AG04450 (cell line): ENCODE measurements at regions not wholly inside any gene's neighbourhood (a gene's known extent, or its start where the extent isn't known, plus 50 kb on each side); places are given as distances from the start of the nearest gene placed in this dataset.

Experiments
- CTCF ChIA-PET: fragments of 300-600, 350-600 bp; formaldehyde crosslinking; extraction: SDS; loops from one replicate; lab custom pipeline; 2022; ENCODE audit warnings: antibody characterized with exemption, inconsistent platforms; lab: Charles Lee
- POLR2A ChIA-PET: fragments of 350-600 bp; formaldehyde crosslinking; extraction: SDS; loops from one replicate; lab custom pipeline; 2021; ENCODE audit warnings: antibody characterized with exemption, inconsistent platforms; lab: Yijun Ruan, JAX
- DNase-seq: peaks from one replicate; pipeline ENCODE4 v3.0.0-alpha.2; 2011; ENCODE audit warnings: low read depth, low spot score
- H3K27ac ChIP-seq: one replicate; pipeline ENCODE4 v1.5.1; 2012; ENCODE audit warnings: low read depth, low read length, control low read depth
- H3K27me3 ChIP-seq: one replicate; pipeline ENCODE4 v1.6.0; 2012; ENCODE audit warnings: low read length; ENCODE audit not compliant: control insufficient read depth, insufficient read depth
- H3K4me3 ChIP-seq: 2 replicates; pipeline ENCODE4 v1.5.1; 2011; ENCODE audit warnings: mild to moderate bottlenecking, low read depth, low read length, control low read depth
- H3K9me3 ChIP-seq: 2 replicates; pipeline ENCODE4 v1.5.1; 2012; ENCODE audit warnings: low read length; ENCODE audit not compliant: control insufficient read depth, insufficient read depth
- CTCF ChIP-seq: IDR thresholded peaks from 2 replicates; pipeline ENCODE4 v1.5.1; 2011; ENCODE audit warnings: low read depth, low read length, control low read depth, inconsistent platforms

DNA sequence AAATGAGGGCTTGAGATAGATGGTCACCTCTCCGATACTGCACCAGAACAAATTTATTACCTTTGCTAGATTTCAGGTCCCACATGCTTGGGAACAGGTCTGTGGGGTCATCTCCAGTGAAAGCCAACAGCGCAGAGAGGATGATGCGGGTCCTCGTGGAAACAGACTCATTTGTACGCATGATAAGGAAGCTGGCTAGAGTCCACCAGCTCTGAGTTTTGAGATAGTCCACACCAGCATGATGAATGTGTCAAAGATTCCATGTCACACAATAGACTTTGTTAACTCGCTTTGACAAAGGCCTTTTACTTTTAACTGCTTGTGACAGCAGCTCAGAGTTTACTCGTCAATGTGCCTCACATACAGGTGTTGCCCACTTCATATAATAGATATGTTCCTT lies 105.4 kb upstream of the TBCA start:
- Histone ChIP-seq H3K27ac (no peak overlapping the region), H3K9me3 (no peaks in the 10 kb centered on the region), H3K27me3 (no peaks in the 10 kb centered on the region), H3K4me3 (no peak overlapping the region)
- ChIA-PET POLR2A (no interaction called here), CTCF (interaction anchor here (2.0 kb wide), 1 partner anchor 127 kb away, joined by 5 read pairs; no protein-coding TSS in a partner anchor)
- DNase-seq, result no peak
- no peak for TF ChIP-seq CTCF

GRCh38 chr5:77877516-77878355 lies 101.6 kb upstream of the TBCA start:
- Histone ChIP-seq H3K27ac (no peak overlapping the region), H3K27me3 (no peaks in the 10 kb centered on the region), H3K4me3 (no peak overlapping the region), H3K9me3 (no peaks in the 10 kb centered on the region; the same call in 1 of the 2 replicates)
- DNase-seq, result no peak
- POLR2A ChIA-PET, result no interaction called here
- CTCF ChIA-PET, result interaction anchor here (1.0 kb wide), 1 partner anchor 9 kb away, joined by 9 read pairs; no protein-coding TSS in a partner anchor
- no peak for TF ChIP-seq CTCF

GRCh38 chr5:77876862-77877502 lies 100.8 kb upstream of the TBCA start:
- ChIA-PET POLR2A (no interaction called here), CTCF (interaction anchor here (0.7 kb wide), 1 partner anchor 94 kb away, joined by 5 read pairs; no protein-coding TSS in a partner anchor)
- no peak for TF ChIP-seq CTCF
- no peak overlapping the region for H3K27ac ChIP-seq
- H3K4me3 ChIP-seq, result no peak overlapping the region
- DNase-seq, result no peak
- no peaks in the 10 kb centered on the region for H3K27me3 ChIP-seq
- H3K9me3 ChIP-seq, result no peaks in the 10 kb centered on the region; the same call in 1 of the 2 replicates

- POLR2A ChIA-PET, result no interaction called here
- DNase-seq, result no peak
- Histone ChIP-seq H3K9me3 (no peaks in the 10 kb centered on the region; the same call in 1 of the 2 replicates), H3K4me3 (no peak overlapping the region), H3K27me3 (no peaks in the 10 kb centered on the region), H3K27ac (no peak overlapping the region)
- CTCF ChIA-PET, result no interaction called here
- TF ChIP-seq CTCF, result no peak
Observed at GRCh38 chr5:77876316-77876715, 100.2 kb upstream of the TBCA start.

DNA sequence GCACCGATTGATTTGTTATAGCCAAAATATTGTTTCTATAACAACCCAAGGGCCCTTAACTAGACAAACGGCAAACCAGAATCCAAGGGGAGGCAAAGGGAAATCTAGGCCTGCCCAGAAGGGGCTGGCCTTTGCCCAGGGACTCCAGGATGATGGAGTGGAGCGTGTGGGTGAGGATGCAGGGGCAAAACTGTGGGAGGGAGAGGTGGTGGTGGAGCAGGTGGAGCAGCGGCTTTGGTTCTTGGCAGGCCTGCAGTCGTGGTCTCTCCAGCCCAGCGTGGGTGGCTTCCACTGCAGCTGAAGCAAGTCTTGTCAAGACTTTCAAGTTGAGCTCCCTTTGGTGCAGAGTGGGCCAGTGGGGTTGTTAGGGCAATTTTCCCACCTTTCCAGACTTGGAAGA lies 98.6 kb upstream of the TBCA start:
- no peaks in the 10 kb centered on the region; the same call in 1 of the 2 replicates for H3K9me3 ChIP-seq
- no peaks in the 10 kb centered on the region for H3K27me3 ChIP-seq
- DNase-seq, result no peak
- CTCF ChIA-PET, result no interaction called here
- no peak for TF ChIP-seq CTCF
- H3K4me3 ChIP-seq, result no peak overlapping the region
- POLR2A ChIA-PET, result no interaction called here
- H3K27ac ChIP-seq, result no peak overlapping the region
